Astrocyte (in vitro differentiated cells and primary cell): ENCODE measurements at regions not wholly inside any gene's neighbourhood (a gene's known extent, or its start where the extent isn't known, plus 50 kb on each side); places are given as distances from the start of the nearest gene placed in this dataset.

Experiments
- DNase-seq: peaks from one replicate; pipeline ENCODE4 v3.0.0-alpha.2; 2010; ENCODE audit warnings: low read depth
- FAIRE-seq: peaks from 2 replicates; lab custom pipeline; 2011; peaks lifted over from hg19 to GRCh38; lab: Jason Lieb, UNC
- H2AFZ ChIP-seq: 2 replicates; pipeline ENCODE4 v1.6.0; 2012; ENCODE audit warnings: low read depth, low read length, inconsistent platforms
- H3K27ac ChIP-seq: 2 replicates; pipeline ENCODE4 v1.5.1; 2011; ENCODE audit warnings: low read depth, low read length, inconsistent platforms
- H3K27me3 ChIP-seq: 2 replicates; pipeline ENCODE4 v1.6.0; 2011; ENCODE audit warnings: low read length, inconsistent platforms; ENCODE audit not compliant: insufficient read depth
- H3K36me3 ChIP-seq: 2 replicates; pipeline ENCODE4 v1.5.1; 2011; ENCODE audit warnings: low read length, inconsistent platforms; ENCODE audit not compliant: insufficient read depth
- H3K4me1 ChIP-seq: 2 replicates; pipeline ENCODE4 v1.5.1; 2011; ENCODE audit warnings: low read length, inconsistent platforms; ENCODE audit not compliant: insufficient read depth
- H3K4me2 ChIP-seq: 2 replicates; pipeline ENCODE4 v1.6.0; 2012; ENCODE audit warnings: low read length, inconsistent platforms
- H3K4me3 ChIP-seq: 2 replicates; pipeline ENCODE4 v1.5.1; 2011; ENCODE audit warnings: low read depth, mild to moderate bottlenecking, low read length, inconsistent platforms; ENCODE audit not compliant: insufficient read depth
- H3K79me2 ChIP-seq: 2 replicates; pipeline ENCODE4 v1.6.0; 2012; ENCODE audit warnings: mild to moderate bottlenecking, low read length, inconsistent platforms; ENCODE audit not compliant: insufficient read depth
- H3K9ac ChIP-seq: 2 replicates; pipeline ENCODE4 v1.6.0; 2012; ENCODE audit warnings: mild to moderate bottlenecking, low read length, inconsistent platforms
- H3K9me3 ChIP-seq: 2 replicates; pipeline ENCODE4 v1.5.1; 2012; ENCODE audit warnings: low read depth, mild to moderate bottlenecking, low read length, inconsistent platforms; ENCODE audit not compliant: insufficient read depth
- H4K20me1 ChIP-seq: 2 replicates; pipeline ENCODE4 v1.6.0; 2012; ENCODE audit warnings: low read length, inconsistent platforms; ENCODE audit not compliant: insufficient read depth
- H3K27ac Mint-ChIP-seq: one replicate; pipeline ENCODE4 v1.8.0; 2021; ENCODE audit warnings: mild to moderate bottlenecking, mixed read lengths; ENCODE audit not compliant: unreplicated experiment
- H3K27me3 Mint-ChIP-seq: one replicate; pipeline ENCODE4 v1.8.0; 2021; ENCODE audit warnings: low read depth, mixed read lengths; ENCODE audit not compliant: unreplicated experiment
- H3K36me3 Mint-ChIP-seq: one replicate; pipeline ENCODE4 v1.8.0; 2021; ENCODE audit warnings: low read depth, mixed read lengths; ENCODE audit not compliant: unreplicated experiment
- H3K4me1 Mint-ChIP-seq: one replicate; pipeline ENCODE4 v1.8.0; 2021; ENCODE audit warnings: low read depth, mixed read lengths; ENCODE audit not compliant: unreplicated experiment
- H3K4me3 Mint-ChIP-seq: one replicate; pipeline ENCODE4 v1.8.0; 2021; ENCODE audit warnings: mild to moderate bottlenecking, moderate library complexity, mixed read lengths; ENCODE audit not compliant: unreplicated experiment
- H3K9me3 Mint-ChIP-seq: one replicate; pipeline ENCODE4 v1.8.0; 2021; ENCODE audit warnings: mild to moderate bottlenecking, mixed read lengths; ENCODE audit not compliant: unreplicated experiment
- CTCF ChIP-seq: IDR thresholded peaks from 2 replicates; pipeline ENCODE4 v1.5.1; 2011; ENCODE audit warnings: low read depth, mild to moderate bottlenecking, inconsistent platforms, low read length, moderate library complexity; ENCODE audit not compliant: insufficient read depth
- EZH2 ChIP-seq: IDR thresholded peaks from 2 replicates; pipeline ENCODE4 v1.6.1; 2012; ENCODE audit warnings: mild to moderate bottlenecking, low read length, inconsistent platforms; ENCODE audit not compliant: insufficient read depth

DNA sequence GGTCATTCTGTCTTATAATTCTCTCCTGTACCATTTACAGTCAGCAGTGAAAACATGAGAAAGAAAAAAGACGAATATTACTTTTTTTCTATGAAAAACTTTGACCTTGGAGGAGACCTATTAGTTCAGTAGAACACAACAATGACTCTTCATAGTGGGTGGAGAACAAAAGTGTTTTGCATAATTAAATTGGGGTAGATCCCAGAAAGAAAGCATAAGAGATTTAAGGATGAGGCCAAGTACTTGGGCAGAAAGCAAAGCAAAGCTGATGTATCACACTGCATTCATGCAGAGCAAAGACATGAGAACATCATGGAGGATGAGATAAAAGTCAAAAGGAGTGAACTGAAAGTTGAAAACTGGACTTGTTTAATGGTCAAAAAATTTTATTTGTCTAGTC lies 1273.4 kb downstream of the ROBO2 start:
- Histone ChIP-seq H3K4me3 (no peak overlapping the region), H3K9me3 (no peaks in the 10 kb centered on the region), H3K27me3 (no peaks in the 10 kb centered on the region), H3K9ac (no peak overlapping the region), H3K4me2 (no peak overlapping the region), H4K20me1 (no peaks in the 10 kb centered on the region), H3K27ac (no peak overlapping the region), H3K4me1 (no peaks in the 10 kb centered on the region), H2AFZ (no peak overlapping the region), H3K79me2 (no peaks in the 10 kb centered on the region), H3K36me3 (no peaks in the 10 kb centered on the region)
- no peaks in the 10 kb centered on the region for H3K9me3 Mint-ChIP-seq
- TF ChIP-seq EZH2 (no peak), CTCF (no peak)
- no peak for DNase-seq
- no peaks in the 10 kb centered on the region for H3K27me3 Mint-ChIP-seq
- H3K4me1 Mint-ChIP-seq, result no peaks in the 10 kb centered on the region
- H3K4me3 Mint-ChIP-seq, result no peak overlapping the region
- no peak for FAIRE-seq
- no peaks in the 10 kb centered on the region for H3K36me3 Mint-ChIP-seq
- H3K27ac Mint-ChIP-seq, result no peak overlapping the region

DNA sequence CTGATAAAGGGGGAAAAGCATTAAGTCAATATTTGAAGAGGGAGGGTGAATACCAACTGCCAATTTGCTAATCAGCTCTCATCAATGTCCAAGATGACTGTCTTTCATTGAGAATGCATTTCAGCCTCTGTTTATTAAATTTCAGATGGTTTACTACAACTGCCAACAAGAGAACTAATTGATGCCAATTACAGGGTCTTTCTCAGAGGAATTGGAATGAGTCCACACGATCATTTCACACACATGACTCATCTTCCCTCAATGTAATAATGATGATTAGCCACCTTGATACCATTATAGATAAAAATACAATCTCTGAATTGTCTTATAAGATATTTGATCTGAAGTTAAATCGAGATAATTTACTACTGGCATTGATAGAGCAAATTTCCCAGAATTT lies 1274.4 kb downstream of the ROBO2 start:
- no peak overlapping the region for H2AFZ ChIP-seq
- no peaks in the 10 kb centered on the region for H3K4me1 ChIP-seq
- H3K9me3 ChIP-seq, result no peaks in the 10 kb centered on the region
- no peak overlapping the region for H3K4me2 ChIP-seq
- H3K9ac ChIP-seq, result no peak overlapping the region
- TF ChIP-seq EZH2 (no peak), CTCF (no peak)
- H4K20me1 ChIP-seq, result no peaks in the 10 kb centered on the region
- Mint-ChIP-seq H3K9me3 (peaks cover 2% of the 10 kb centered on the region), H3K4me1 (no peaks in the 10 kb centered on the region), H3K27me3 (no peaks in the 10 kb centered on the region), H3K4me3 (no peak overlapping the region), H3K27ac (no peak overlapping the region), H3K36me3 (no peaks in the 10 kb centered on the region)
- FAIRE-seq (no peak), DNase-seq (no peak)
- H3K4me3 ChIP-seq, result no peak overlapping the region
- H3K36me3 ChIP-seq, result no peaks in the 10 kb centered on the region
- H3K27me3 ChIP-seq, result no peaks in the 10 kb centered on the region
- H3K27ac ChIP-seq, result no peak overlapping the region
- no peaks in the 10 kb centered on the region for H3K79me2 ChIP-seq

GRCh38 chr3:78317774-78318173 lies 1277.9 kb downstream of the ROBO2 start:
- Histone ChIP-seq H3K79me2 (no peaks in the 10 kb centered on the region), H3K4me2 (no peak overlapping the region), H3K4me1 (no peaks in the 10 kb centered on the region), H3K9ac (no peak overlapping the region), H4K20me1 (no peaks in the 10 kb centered on the region), H2AFZ (no peak overlapping the region), H3K27ac (no peak overlapping the region), H3K36me3 (no peaks in the 10 kb centered on the region), H3K27me3 (no peaks in the 10 kb centered on the region), H3K4me3 (no peak overlapping the region), H3K9me3 (no peaks in the 10 kb centered on the region)
- Mint-ChIP-seq H3K4me1 (no peaks in the 10 kb centered on the region), H3K27me3 (no peaks in the 10 kb centered on the region), H3K4me3 (no peak overlapping the region), H3K9me3 (peaks cover 4% of the 10 kb centered on the region), H3K36me3 (no peaks in the 10 kb centered on the region), H3K27ac (no peak overlapping the region)
- no peak for TF ChIP-seq CTCF
- TF ChIP-seq EZH2, result no peak
- no peak for DNase-seq
- no peak for FAIRE-seq
